ENCODE measurements at regions not wholly inside any gene's neighbourhood (a gene's known extent, or its start where the extent isn't known, plus 50 kb on each side); places are given as distances from the start of the nearest gene placed in this dataset.

- Histone ChIP-seq H4K20me1 (ENCODE audit: control insufficient read depth, extremely low read depth, insufficient read depth, low read length) (no peaks in the 10 kb centered on the region), H3K4me2 (ENCODE audit: control insufficient read depth, extremely low read depth, insufficient read depth, low read depth, low read length) (no peak overlapping the region), H3K9ac (ENCODE audit: control insufficient read depth, extremely low read depth, insufficient read depth, low read length) (no peak overlapping the region), H3K4me1 (ENCODE audit: control insufficient read depth, extremely low read depth, insufficient read depth, low read length) (no peaks in the 10 kb centered on the region), H3K27ac (ENCODE audit: control insufficient read depth, insufficient read depth, low read length) (no peak overlapping the region), H2AFZ (ENCODE audit: control insufficient read depth, low read length) (no peak overlapping the region), H3K9me1 (ENCODE audit: control insufficient read depth, extremely low read depth, insufficient read depth, low read length) (no peaks in the 10 kb centered on the region), H3K27me3 (ENCODE audit: control insufficient read depth, extremely low read depth, insufficient read depth, low read length) (peaks cover 11% of the 10 kb centered on the region), H3K79me2 (ENCODE audit: control insufficient read depth, insufficient read depth, low read length) (no peaks in the 10 kb centered on the region), H3K36me3 (ENCODE audit: control insufficient read depth in 2 of 2, extremely low read depth in 1 of 2, insufficient read depth in 2 of 2, low read length in 2 of 2) (no peaks in the 10 kb centered on the region), H3K9me3 (ENCODE audit: control insufficient read depth, low read depth, low read length) (no peaks in the 10 kb centered on the region), H3K4me3 (ENCODE audit: control insufficient read depth in 2 of 3, extremely low read depth in 1 of 3, insufficient read depth in 2 of 3, low read depth in 1 of 3, low read length in 3 of 3) (no peak overlapping the region)
- no peak for FAIRE-seq
- dilution Hi-C loops (cut with MboI; ENCODE audit: extremely low pct_ligation_motif_present, low sequenced_read_pairs), result no loop called here
- no peak for DNase-seq (ENCODE audit: low read depth, low spot score)
- no peak for TF ChIP-seq EZH2 (IDR thresholded peaks at IDR 0.05; ENCODE audit: low read length)
- TF ChIP-seq CTCF (optimal IDR thresholded peaks at IDR 0.05 in 1 of 3, IDR thresholded peaks at IDR 0.05 in 1 of 3, conservative IDR thresholded peaks at IDR 0.05 in 1 of 3; ENCODE audit: extremely low read depth in 1 of 3, insufficient read depth in 2 of 3, low read length in 3 of 3), result no peak
Observed at GRCh38 chrX:9362363-9362928, 102.4 kb upstream of the TBL1X start.

GRCh38 chrX:9367421-9367820 lies 97.4 kb upstream of the TBL1X start:
- Histone ChIP-seq H3K4me1 (ENCODE audit: control insufficient read depth, extremely low read depth, insufficient read depth, low read length) (no peaks in the 10 kb centered on the region), H2AFZ (ENCODE audit: control insufficient read depth, low read length) (no peak overlapping the region), H3K4me2 (ENCODE audit: control insufficient read depth, extremely low read depth, insufficient read depth, low read depth, low read length) (no peak overlapping the region), H3K79me2 (ENCODE audit: control insufficient read depth, insufficient read depth, low read length) (no peaks in the 10 kb centered on the region), H3K27me3 (ENCODE audit: control insufficient read depth, extremely low read depth, insufficient read depth, low read length) (peaks cover 2% of the 10 kb centered on the region), H3K9ac (ENCODE audit: control insufficient read depth, extremely low read depth, insufficient read depth, low read length) (no peak overlapping the region), H3K36me3 (ENCODE audit: control insufficient read depth in 2 of 2, extremely low read depth in 1 of 2, insufficient read depth in 2 of 2, low read length in 2 of 2) (no peaks in the 10 kb centered on the region), H3K9me1 (ENCODE audit: control insufficient read depth, extremely low read depth, insufficient read depth, low read length) (no peaks in the 10 kb centered on the region), H4K20me1 (ENCODE audit: control insufficient read depth, extremely low read depth, insufficient read depth, low read length) (no peaks in the 10 kb centered on the region), H3K9me3 (ENCODE audit: control insufficient read depth, low read depth, low read length) (no peaks in the 10 kb centered on the region), H3K27ac (ENCODE audit: control insufficient read depth, insufficient read depth, low read length) (no peak overlapping the region), H3K4me3 (ENCODE audit: control insufficient read depth in 2 of 3, extremely low read depth in 1 of 3, insufficient read depth in 2 of 3, low read depth in 1 of 3, low read length in 3 of 3) (no peak overlapping the region)
- dilution Hi-C loops (cut with MboI; ENCODE audit: extremely low pct_ligation_motif_present, low sequenced_read_pairs), result no loop called here
- TF ChIP-seq CTCF (optimal IDR thresholded peaks at IDR 0.05 in 1 of 3, IDR thresholded peaks at IDR 0.05 in 1 of 3, conservative IDR thresholded peaks at IDR 0.05 in 1 of 3; ENCODE audit: extremely low read depth in 1 of 3, insufficient read depth in 2 of 3, low read length in 3 of 3) (no peak), EZH2 (IDR thresholded peaks at IDR 0.05; ENCODE audit: low read length) (no peak)
- FAIRE-seq, result no peak
- no peak for DNase-seq (ENCODE audit: low read depth, low spot score)

Measured in keratinocyte (primary cell).